Ishikawa (cell line): ENCODE measurements at regions not wholly inside any gene's neighbourhood (a gene's known extent, or its start where the extent isn't known, plus 50 kb on each side); places are given as distances from the start of the nearest gene placed in this dataset.

Source experiments
- CEBPB ChIP-seq: IDR thresholded peaks from 2 replicates; pipeline ENCODE4 v1.6.1; 2012
- CREB1 ChIP-seq: IDR thresholded peaks from 2 replicates; pipeline ENCODE4 v1.6.1; 2012; ENCODE audit warnings: low read depth
- EGR1 ChIP-seq: IDR thresholded peaks from 2 replicates; pipeline ENCODE4 v1.6.1; 2012
- EP300 ChIP-seq: IDR thresholded peaks from 2 replicates; pipeline ENCODE4 v1.6.1; 2012; ENCODE audit warnings: borderline replicate concordance
- FOXM1 ChIP-seq: IDR thresholded peaks from 2 replicates; pipeline ENCODE4 v1.6.1; 2012; ENCODE audit warnings: low read depth, borderline replicate concordance
- NFIC ChIP-seq: IDR thresholded peaks from 2 replicates; pipeline ENCODE4 v1.6.1; 2012
- RAD21 ChIP-seq: IDR thresholded peaks from 2 replicates; pipeline ENCODE4 v1.6.1; 2012; ENCODE audit warnings: low read depth
- REST ChIP-seq: IDR thresholded peaks from 2 replicates; pipeline ENCODE4 v1.6.1; 2012; ENCODE audit warnings: low read depth, mild to moderate bottlenecking
- TAF1 ChIP-seq: IDR thresholded peaks from 2 replicates; pipeline ENCODE4 v1.6.1; 2012; ENCODE audit warnings: low read depth, mild to moderate bottlenecking
- TCF12 ChIP-seq: IDR thresholded peaks from 2 replicates; pipeline ENCODE4 v1.6.1; 2012; ENCODE audit warnings: low read depth
- TEAD4 ChIP-seq: IDR thresholded peaks from 2 replicates; pipeline ENCODE4 v1.6.1; 2012
- USF1 ChIP-seq: IDR thresholded peaks from 2 replicates; pipeline ENCODE4 v1.6.1; 2012
- YY1 ChIP-seq: IDR thresholded peaks from 2 replicates; pipeline ENCODE4 v1.6.1; 2012; ENCODE audit warnings: low read depth
- ZBTB7A ChIP-seq: IDR thresholded peaks from 2 replicates; pipeline ENCODE4 v1.6.1; 2012; ENCODE audit warnings: low read depth
- TF ChIP-seq, protein P1 (sequence below): IDR thresholded peaks from 2 replicates; pipeline ENCODE4 v1.6.1; 2012

DNA sequence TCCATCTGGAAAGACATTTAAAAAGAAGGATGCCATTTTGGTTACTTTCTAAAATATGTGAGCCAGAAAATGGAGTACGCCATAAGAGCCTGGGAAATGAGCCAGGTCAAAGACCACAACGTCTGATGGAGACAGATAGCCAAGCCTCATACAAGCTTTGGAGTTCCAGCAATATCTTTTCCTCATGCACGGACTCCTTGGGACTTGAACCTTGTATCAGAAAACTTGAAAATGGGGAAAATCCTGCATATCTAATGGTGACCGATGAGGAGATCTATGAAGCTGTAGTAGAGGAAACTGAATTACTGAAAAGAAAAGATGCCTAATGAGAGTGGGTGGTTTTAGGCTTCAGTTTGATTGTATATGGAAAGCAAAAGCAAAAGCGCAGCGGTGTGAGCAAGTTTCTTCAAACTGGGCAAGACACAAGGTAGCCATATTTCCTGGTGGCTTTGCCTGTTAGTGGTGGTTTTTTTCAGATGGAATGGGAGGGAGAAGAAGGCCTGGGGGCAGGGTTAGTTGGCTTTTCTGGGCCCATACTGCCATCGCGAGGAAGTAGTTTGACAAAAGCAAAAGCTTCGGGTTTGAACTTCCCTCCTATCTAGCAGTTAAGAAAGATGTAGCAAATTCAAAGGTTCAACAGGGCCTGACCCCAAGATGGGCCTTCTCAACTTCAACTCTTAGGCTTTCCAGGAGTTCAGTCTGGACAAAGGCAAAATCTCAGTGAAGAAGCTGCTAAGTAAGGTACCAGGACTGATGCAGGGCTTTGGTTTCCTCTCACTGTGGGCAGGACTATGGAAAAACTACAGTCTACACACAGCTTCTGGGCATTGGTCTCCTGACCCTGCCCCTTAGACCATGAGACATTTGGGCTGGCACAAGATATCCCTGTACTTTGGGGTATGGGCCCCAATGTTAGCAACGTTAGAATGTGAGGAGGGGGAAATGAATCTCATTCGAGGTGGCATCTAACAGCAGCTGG, 210.0 kb upstream of the STK26 start:
- TF ChIP-seq RAD21 (peak; percentile 63), TEAD4 (no peak), YY1 (peak; percentile 50; the same call in 1 of the 2 replicates), TCF12 (0 out of 2 replicates have a peak, but pooled peaks have one; percentile 15)
- TF ChIP-seq, protein P1, sequence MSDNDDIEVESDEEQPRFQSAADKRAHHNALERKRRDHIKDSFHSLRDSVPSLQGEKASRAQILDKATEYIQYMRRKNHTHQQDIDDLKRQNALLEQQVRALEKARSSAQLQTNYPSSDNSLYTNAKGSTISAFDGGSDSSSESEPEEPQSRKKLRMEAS, result 0 out of 2 replicates have a peak, but pooled peaks have one; percentile 20

DNA sequence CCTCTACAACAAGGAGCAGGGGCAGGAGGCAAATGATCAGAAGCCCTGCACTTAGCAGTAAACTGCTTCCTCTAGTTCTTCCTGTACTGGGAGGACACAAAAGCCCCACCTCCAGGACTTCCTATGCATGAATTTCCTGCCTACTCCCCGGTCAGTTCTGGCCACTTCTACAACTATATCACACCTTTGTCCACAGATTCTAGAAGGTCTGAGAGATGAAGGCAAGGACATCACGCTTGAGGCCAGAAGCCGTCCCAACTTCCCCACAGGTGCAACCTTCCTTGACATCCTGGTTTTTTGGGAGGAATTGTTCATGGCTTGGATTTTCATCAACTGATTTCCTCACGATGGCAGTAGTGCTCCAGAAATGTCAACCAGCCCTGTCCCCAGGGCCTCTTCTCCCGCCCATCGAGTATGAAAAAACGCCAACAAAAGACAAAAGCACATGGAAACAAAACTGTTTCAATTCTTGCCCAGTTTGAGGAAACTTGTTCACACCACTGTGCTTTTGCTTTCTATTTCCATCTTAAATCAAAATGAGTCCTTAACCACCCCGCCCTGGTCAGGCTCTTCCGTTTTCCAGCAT, 206.5 kb upstream of the STK26 start:
- TF ChIP-seq TEAD4, result no peak
- no peak for TF ChIP-seq NFIC
- peak; percentile 53 for TF ChIP-seq RAD21
- TF ChIP-seq YY1, result no peak

DNA sequence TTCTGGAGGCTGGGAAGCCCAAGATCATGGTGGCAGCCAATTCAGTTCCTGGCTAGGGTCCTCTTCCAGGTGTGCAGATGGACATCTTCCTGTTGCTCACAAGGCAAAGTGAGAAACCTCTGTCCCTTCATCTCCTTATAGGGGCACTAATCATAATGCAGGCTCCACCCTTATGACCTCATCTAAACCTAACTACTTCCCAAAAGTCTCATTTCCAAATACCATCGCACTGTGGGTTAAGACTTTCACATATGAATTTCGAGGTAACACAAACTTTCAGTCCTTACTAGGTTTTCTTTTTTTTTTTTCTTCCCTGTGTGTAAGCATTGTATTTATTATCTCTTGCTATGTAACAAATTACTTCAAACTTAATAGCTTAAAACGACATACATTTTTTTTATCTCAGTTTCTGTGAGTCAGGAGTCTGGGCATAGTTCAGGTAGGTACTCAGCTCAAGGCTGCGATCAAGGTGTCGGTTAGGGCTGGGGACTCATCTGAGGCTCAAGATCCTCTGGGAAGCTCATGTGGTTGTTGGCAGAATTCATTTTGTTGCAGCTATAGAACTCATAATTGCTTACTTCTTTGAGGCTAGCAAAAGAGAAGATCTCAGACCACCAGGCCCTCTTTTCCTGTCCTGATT, 204.7 kb upstream of the STK26 start:
- TF ChIP-seq EGR1 (no peak), NFIC (no peak), TAF1 (no peak), REST (no peak), ZBTB7A (no peak), TCF12 (no peak), FOXM1 (no peak), EP300 (no peak), CEBPB (no peak), USF1 (no peak), YY1 (no peak), CREB1 (no peak), TEAD4 (no peak), RAD21 (no peak)
- TF ChIP-seq, protein P1, result no peak

- TF ChIP-seq FOXM1 (no peak), TAF1 (no peak), YY1 (no peak), CEBPB (no peak), EGR1 (no peak), TEAD4 (no peak)
Observed at GRCh38 chrX:131821945-131822622, 201.0 kb upstream of the STK26 start.

DNA sequence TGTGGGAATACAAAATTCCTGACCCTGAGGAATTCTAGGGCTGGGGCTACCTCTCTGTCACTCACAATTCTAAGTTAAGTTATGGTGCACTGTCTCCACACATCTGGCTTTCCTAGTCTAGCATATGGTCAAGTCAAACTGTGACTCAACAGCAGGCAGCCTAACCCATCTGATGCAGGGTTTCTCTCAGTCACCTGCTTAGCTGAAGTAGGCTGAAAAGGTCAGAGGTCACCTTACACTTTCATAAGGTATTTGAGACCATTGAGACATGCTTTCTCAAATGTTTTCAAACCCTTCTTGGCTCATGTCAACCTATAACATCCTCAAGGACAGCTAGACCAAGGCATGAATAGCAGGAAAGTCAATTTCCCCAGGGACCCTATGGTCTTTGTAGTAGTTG, 196.5 kb upstream of the STK26 start:
- no peak for TF ChIP-seq RAD21
- TF ChIP-seq EGR1, result no peak
- TF ChIP-seq TAF1, result no peak
- TF ChIP-seq REST, result no peak
- no peak for TF ChIP-seq FOXM1
- TF ChIP-seq, protein P1, result no peak
- no peak for TF ChIP-seq CEBPB
- no peak for TF ChIP-seq TEAD4
- TF ChIP-seq EP300, result no peak
- no peak for TF ChIP-seq NFIC
- no peak for TF ChIP-seq USF1
- no peak for TF ChIP-seq TCF12
- TF ChIP-seq ZBTB7A, result no peak
